Erythroblast (primary cell): ENCODE measurements at regions not wholly inside any gene's neighbourhood (a gene's known extent, or its start where the extent isn't known, plus 50 kb on each side); places are given as distances from the start of the nearest gene placed in this dataset.
A peak's percentile ranks its signal among the peaks of the same experiment; 100 is the strongest.
"Not testable (repeated sequence)": the region's sequence is repeated elsewhere in the genome, so short reads cannot be mapped to it uniquely, and the experiment has no call there.

ENCODE experiments used
- DNase-seq, 2 experiments: peaks; one replicate each; lab custom pipeline; 2025; lab: John Stamatoyannopoulos, UW
- GATA1 ChIP-seq: IDR thresholded peaks from 2 replicates; pipeline ENCODE4 v1.6.1; 2011; ENCODE audit warnings: low read depth, mild to moderate bottlenecking, control low read depth, low read length, moderate library complexity
- POLR2A ChIP-seq: IDR thresholded peaks from 2 replicates; pipeline ENCODE4 v1.6.1; 2011; ENCODE audit warnings: mild to moderate bottlenecking, low read length

DNA sequence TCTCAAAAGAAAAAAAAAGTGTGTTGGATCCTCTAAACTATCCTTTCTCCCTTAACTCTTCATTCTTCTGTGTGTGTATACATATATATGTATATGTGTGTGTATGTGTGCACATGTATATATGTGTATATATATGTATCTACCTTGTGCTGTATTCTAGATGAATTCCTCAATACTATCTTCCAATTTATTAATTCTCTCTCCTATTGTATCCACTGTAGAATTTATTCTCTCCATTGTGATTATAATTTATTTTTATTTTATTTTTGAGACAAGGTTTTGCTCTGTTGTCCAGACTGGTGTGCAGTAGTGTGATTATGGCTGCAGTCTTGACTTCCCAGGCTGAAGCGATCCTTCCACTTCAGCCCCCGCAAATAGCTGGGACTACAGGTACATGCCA lies 147.1 kb upstream of the ZNF618 start:
- DNase-seq = no peak
- TF ChIP-seq POLR2A = no peak
- TF ChIP-seq GATA1 = no peak

DNA sequence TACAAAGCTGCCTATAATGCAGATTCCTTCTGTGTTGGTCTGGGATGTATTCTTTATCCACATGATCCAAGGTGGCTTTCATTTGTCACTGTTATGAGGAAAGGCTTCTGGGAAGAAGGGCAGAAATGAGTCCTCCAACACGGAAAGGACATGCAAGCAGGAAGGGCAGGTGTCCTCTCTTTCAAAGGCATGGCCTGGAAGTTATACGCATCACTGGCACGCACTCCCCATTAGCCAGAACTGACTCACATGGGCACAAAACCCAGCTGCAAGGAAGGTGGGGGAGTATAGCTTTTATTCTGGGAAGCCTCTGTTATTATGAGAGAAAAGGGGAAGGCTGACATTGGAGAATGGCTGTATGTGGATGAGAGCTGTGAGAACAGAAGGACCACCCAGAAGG lies 141.3 kb upstream of the ZNF618 start:
- DNase-seq = no peak
- TF ChIP-seq GATA1 = no peak
- no peak for TF ChIP-seq POLR2A

DNA sequence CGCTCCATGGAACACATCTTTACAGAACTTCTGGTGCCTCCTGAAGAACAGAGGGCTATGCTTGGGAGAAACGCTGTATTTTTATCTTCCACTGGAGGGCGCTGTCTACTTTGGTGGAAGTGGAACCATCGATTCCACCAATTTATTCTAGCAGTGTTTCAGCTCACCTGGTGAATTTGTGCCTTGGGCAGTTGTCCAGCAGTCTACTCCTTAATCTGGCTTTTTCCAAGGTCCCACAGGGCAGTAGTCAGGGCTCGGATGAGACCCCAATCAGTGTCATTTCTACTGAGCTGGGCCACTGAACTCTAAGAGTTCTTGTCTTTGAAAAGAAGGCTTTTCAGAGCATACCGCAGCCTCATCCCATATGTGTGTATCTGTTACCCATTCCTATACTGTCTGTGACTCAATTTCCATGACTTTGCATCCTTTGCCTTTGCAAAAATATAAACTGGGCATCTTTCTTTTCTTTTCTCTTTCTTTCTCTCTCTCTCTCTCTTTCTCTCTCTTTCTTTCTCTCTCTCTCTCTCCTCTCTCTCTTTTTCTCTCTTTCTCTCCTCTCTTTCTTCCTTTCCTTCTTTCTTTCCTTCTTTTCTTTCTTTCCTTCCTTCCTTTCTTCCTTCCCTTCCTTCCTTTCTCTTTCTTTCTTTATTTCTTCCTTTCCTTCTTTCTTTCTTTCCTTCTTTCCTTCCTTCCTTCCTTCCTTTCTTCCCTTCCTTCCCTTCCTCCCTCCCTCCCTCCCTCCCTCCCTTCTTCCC lies 138.4 kb upstream of the ZNF618 start:
- peak; percentile 46 to 62 for DNase-seq
- TF ChIP-seq GATA1 (no peak), POLR2A (no peak)

DNA sequence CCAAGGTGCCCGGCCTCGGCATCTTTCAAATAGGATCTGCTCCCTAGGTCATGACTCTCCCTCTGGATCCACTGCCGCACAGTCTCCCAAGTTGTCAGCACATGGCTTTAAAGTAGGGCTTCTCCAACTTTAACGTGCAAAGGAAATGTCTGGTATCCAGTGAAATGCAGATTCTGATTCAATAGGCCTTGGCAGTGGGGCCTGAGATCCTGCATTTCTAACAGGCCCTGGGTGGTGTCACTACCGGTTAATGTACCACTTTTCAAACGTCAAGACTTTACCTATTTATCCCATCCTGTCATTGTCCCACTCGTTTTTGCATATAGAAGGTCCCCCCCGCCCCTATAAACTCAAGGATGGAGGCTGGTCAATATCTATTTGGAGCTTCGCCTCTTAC lies 137.6 kb upstream of the ZNF618 start:
- no peak for DNase-seq
- TF ChIP-seq POLR2A (no peak), GATA1 (no peak)

DNA sequence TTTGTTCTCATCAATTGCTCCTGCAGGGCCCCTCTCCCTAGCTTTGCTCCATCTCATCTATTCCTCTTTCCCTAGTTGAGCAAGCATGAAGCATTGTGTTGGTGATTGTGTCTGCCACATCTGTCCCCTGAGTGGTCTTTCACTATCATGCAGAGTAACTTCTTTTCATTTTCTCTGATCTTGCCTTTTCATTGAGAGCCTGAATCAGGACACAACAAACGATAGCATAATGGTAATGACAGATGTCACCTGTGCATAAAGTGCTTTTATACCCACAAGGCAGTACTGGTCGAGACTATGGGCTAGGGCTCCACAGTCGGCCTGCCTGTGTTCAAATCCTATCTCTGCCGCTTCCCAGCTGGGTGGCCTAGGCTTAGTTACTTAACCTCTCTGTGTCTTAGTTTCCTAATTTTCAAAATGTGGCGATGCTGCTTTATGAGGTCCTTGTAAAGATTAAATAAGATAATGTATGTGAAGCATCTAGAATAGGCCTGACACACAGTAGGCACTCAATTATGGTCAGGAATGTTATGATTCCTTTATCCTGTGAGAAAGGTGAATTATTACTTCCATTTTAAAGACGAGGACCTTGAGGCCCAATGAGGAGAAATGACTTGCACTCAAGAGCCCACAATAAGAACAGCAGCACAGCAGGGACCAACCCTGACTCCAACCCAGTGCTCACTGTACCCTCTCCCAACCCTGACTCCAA lies 137.1 kb upstream of the ZNF618 start:
- TF ChIP-seq POLR2A = no peak
- TF ChIP-seq GATA1 = no peak
- peak in 1 of 2 experiments; percentile 29 for DNase-seq

DNA sequence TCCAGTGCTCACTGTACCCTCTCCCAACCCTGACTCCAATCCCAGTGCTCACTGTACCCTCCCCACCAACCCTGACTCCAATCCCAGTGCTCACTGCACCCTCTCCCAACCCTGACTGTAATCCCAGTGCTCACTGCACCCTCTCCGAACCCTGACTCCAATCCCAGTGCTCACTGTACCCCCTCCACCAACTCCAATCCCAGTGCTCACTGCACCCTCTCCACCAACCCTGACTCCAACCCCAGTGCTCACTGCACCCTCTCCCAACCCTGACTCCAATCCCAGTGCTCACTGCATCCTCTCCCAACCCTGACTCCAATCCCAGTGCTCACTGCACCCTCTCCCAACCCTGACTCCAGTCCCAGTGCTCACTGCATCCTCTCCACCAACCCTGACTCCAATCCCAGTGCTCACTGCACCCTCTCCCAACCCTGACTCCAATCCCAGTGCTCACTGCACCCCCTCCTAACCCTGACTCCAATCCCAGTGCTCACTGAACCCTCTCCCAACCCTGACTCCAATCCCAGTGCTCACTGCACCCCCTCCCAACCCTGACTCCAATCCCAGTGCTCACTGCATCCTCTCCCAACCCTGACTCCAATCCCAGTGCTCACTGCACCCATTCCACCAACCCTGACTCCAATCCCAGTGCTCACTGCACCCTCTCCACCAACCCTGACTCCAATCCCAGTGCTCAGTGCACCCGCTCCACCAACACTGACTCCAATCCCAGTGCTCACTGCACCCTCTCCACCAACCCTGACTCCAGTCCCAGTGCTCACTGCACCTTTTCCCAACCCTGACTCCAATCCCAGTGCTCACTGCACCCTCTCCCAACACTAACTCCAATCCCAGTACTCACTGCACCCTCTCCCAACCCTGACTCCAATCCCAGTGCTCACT lies 136.3 kb upstream of the ZNF618 start:
- not testable (repeated sequence) for DNase-seq

DNA sequence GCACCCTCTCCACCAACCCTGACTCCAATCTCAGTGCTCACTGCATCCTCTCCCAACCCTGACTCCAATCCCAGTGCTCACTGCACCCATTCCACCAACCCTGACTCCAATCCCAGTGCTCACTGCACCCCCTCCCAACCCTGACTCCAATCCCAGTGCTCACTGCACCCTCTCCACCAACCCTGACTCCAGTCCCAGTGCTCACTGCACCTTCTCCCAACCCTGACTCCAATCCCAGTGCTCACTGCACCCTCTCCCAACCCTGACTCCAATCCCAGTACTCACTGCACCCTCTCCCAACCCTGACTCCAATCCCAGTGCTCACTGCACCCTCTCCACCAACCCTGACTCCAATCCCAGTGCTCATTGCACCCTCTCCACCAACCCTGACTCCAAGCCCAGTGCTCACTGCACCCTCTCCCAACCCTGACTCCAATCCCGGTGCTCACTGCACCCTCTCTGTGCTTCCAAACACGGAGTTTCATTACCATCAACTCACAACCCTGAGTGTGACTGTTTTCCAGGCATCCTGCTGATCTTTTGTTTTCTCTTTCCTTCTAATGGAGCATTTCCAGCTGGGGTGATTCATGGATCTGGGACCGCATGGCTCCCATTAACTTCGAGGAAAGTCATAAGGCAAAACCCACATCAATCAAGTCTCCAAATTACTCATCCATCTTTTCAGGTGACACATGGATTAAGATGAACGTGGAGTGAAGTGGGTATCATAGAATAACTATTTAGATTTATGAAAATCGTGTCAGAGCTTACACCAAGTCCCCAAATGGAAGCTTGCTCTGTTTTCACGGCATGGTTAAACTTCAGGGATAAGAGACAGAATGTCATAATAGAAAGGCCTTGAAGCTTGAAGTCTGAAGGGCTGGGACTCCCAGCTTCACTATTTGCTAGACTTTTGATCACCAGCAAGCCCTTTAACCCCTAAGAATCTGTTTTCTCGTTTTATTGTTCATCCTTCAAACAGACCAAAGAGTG lies 135.3 kb upstream of the ZNF618 start:
- peak in 1 of 2 experiments; percentile 15 for DNase-seq

DNA sequence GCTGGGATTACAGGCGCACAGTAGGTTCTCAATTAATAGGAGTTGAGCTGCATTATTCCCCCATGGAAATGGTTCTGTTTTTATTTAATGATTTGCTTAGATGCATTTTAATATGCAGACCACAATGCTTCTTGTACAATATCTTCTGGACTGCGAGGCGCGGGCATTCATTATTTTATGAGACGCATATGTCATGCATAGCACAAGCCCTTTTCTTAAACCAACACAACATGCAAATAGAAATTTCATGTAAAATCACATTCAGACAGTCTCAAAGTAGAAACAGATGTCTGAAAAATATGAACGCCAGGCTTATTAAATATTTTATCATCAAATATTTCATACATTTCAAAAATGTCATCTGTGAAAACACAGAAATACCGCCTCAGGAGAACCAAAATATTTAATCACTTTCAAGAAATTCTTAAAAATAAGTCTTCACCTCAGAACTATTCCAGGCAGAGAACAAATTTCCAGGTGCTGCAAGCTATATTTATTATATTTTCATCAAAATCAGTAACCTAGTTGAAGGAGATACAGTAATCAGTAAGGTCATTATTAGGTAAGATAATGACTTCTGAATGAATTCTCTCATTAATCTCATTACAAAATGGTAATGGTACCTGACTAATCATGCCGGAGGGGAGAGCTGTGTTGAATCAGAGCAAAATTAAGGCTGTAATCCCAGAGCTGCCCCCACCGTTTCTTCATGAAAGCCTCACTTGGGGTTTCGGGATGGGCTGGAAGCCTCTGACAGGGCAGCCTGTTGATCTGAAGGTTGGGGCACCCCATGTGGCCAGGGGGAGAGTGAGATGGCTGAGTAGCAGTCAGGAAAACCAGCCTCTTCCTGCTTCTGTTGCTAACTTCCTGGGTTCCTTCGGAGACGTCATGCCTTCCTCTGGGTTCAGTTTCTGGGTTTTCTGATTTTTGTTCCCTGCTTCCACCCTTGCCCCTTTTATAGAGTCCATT lies 133.9 kb upstream of the ZNF618 start:
- TF ChIP-seq POLR2A = no peak
- no peak for TF ChIP-seq GATA1
- no peak for DNase-seq

DNA sequence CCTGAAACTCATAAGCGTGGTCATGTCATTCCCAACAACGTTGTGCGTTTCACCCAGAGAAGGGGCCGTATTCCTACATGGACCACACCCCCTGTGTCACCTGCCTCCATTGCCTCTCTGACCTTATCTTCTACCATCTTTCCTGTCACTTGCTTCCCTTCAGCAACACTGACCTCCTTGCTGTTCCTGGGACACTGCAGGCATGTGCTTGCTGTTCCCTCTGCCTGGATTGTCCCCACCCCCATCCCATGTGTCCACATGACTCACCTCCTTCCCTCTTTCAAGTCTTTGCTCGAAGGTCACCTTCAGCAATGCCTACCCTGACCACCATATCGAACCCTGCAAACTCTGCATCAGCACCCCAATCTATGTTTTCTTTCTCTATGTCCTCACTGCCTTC lies 133.2 kb upstream of the ZNF618 start:
- no peak for DNase-seq
- TF ChIP-seq POLR2A (no peak), GATA1 (no peak)

DNA sequence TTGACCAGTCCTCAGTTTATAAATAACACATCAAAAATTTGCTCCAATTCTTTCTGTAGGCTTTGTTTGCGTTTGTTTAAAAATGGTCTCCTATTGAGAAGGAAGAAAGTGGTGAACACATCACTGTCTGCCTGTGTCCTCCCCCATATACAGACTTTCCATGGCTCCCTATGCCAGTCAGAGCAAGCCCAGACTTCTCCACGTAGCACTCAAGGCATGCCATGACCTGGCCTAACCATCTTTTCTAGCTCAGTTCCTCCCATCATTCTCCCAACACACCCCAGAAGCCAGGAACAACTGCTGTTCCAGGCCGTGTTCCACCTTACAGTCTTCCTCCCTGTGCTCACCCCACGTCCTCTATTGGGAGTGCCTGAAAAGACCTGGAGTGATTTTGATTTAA lies 129.6 kb upstream of the ZNF618 start:
- no peak for TF ChIP-seq GATA1
- DNase-seq = no peak

DNA sequence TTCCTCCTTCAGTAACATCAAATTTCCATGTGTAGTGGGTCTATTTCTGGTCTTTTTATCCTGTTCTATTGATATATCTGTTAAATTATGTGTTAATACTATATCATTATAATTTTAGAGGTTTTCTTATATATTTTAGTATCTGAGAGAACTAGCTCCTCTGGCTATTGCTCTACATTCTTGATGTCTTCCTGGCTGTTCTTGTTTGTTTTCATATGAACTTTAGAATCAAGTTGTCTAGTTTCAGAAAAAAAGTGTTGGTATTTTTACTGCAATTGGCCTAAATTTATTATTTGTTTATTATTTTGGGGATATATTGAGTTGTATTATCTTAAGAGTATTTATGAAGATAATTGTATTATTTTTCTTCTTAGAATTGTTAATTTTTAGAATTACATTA lies 128.0 kb upstream of the ZNF618 start:
- no peak for DNase-seq
- TF ChIP-seq POLR2A (no peak), GATA1 (no peak)
